ENCODE measurements at regions not wholly inside any gene's neighbourhood (a gene's known extent, or its start where the extent isn't known, plus 50 kb on each side); places are given as distances from the start of the nearest gene placed in this dataset.

GRCh38 chr5:89901983-89902382, 507.6 kb downstream of the CETN3 start:
- TF ChIP-seq CTCF (conservative IDR thresholded peaks at IDR 0.05; ENCODE audit: low read depth, low read length) (no peak), EZH2phosphoT487 (IDR thresholded peaks at IDR 0.05; ENCODE audit: borderline replicate concordance, low read length) (no peak), EZH2 (IDR thresholded peaks at IDR 0.05; ENCODE audit: low read length, unreplicated experiment) (no peak)

All from PC-3 (cell line).